SK-N-SH (cell line): ENCODE measurements at regions not wholly inside any gene's neighbourhood (a gene's known extent, or its start where the extent isn't known, plus 50 kb on each side); places are given as distances from the start of the nearest gene placed in this dataset.

Source experiments
- CTCF ChIA-PET: fragments of 300-600, 350-600 bp; formaldehyde crosslinking; extraction: SDS; loops from one replicate; lab custom pipeline; 2021; lab: Yijun Ruan, JAX
- POLR2A ChIA-PET: fragments of 350-600 bp; sonication (Branson Sonifier 250); formaldehyde crosslinking; extraction: SDS; loops from one replicate; lab custom pipeline; 2020; ENCODE audit warnings: antibody characterized with exemption, inconsistent platforms; lab: Yijun Ruan, JAX
- DNase-seq: peaks from one replicate; pipeline ENCODE4 v3.0.0; 2012
- H2AFZ ChIP-seq: fragments of 200-600 bp; sonication (generic); 2 replicates; pipeline ENCODE4 v1.8.1; 2016; ENCODE audit warnings: antibody characterized with exemption, mild to moderate bottlenecking, low read depth
- H3F3A ChIP-seq: fragments of 200-600 bp; sonication (generic); replicated peaks from 2 replicates; pipeline ENCODE3; 2016; ENCODE audit warnings: antibody characterized with exemption, mild to moderate bottlenecking; ENCODE audit not compliant: insufficient read depth
- H3K27ac ChIP-seq, 2 experiments: fragments of 200-500 bp in 1 of 2; fragments of 200-600 bp in 1 of 2; sonication (Bioruptor generic) in 1 of 2; sonication (generic), shearing (Covaris generic) in 1 of 2; 2 replicates each; pipeline versions ENCODE4 v1.5.1 to v1.6.1; 2014 to 2016; ENCODE audit warnings: low read depth in 2 of 2, inconsistent platforms in 1 of 2, low read length in 1 of 2, mild to moderate bottlenecking in 1 of 2, mixed read lengths in 1 of 2
- H3K27me3 ChIP-seq: fragments of 200-600 bp; sonication (generic), shearing (Covaris generic); 2 replicates; pipeline ENCODE4 v1.6.1; 2016; ENCODE audit warnings: mixed run types; ENCODE audit not compliant: insufficient read depth
- H3K36me3 ChIP-seq, 2 experiments: fragments of 200-500 bp in 1 of 2; fragments of 200-600 bp in 1 of 2; sonication (Bioruptor generic) in 1 of 2; sonication (generic) in 1 of 2; replicated peaks in 1 of 2; 2 replicates each; pipeline versions ENCODE3 to v1.5.1; 2014 to 2016; ENCODE audit warnings: low read length in 1 of 2, mild to moderate bottlenecking in 1 of 2; ENCODE audit not compliant: insufficient read depth in 2 of 2, control insufficient read depth in 1 of 2
- H3K4me1 ChIP-seq, 2 experiments: fragments of 200-500 bp in 1 of 2; fragments of 200-600 bp in 1 of 2; sonication (Bioruptor generic) in 1 of 2; sonication (generic), shearing (Covaris generic) in 1 of 2; 2 replicates each; pipeline versions ENCODE4 v1.5.1 to v1.6.1; 2014 to 2016; ENCODE audit warnings: low read depth in 1 of 2, low read length in 1 of 2, mixed run types in 1 of 2; ENCODE audit not compliant: insufficient read depth in 2 of 2, control insufficient read depth in 1 of 2
- H3K4me2 ChIP-seq: fragments of 200-600 bp; sonication (generic), shearing (Covaris generic); 2 replicates; pipeline ENCODE4 v1.6.1; 2017; ENCODE audit warnings: mixed run types
- H3K4me3 ChIP-seq, 2 experiments: fragments of 200-500 bp in 1 of 2; fragments of 200-600 bp in 1 of 2; sonication (Bioruptor generic) in 1 of 2; sonication (generic), shearing (Covaris generic) in 1 of 2; 2 replicates each; pipeline versions ENCODE4 v1.5.1 to v1.8.1; 2014 to 2016; ENCODE audit warnings: low read depth in 2 of 2, inconsistent platforms in 1 of 2, low read length in 1 of 2, mild to moderate bottlenecking in 1 of 2, mixed read lengths in 1 of 2, moderate library complexity in 1 of 2
- H3K79me2 ChIP-seq: fragments of 200-600 bp; sonication (generic); 2 replicates; pipeline ENCODE4 v1.8.1; 2017; ENCODE audit warnings: mild to moderate bottlenecking; ENCODE audit not compliant: insufficient read depth
- H3K9ac ChIP-seq: fragments of 200-600 bp; sonication (generic); 2 replicates; pipeline ENCODE4 v1.6.1; 2017; ENCODE audit warnings: mixed run types
- H3K9me2 ChIP-seq: fragments of 200-600 bp; sonication (generic); 2 replicates; pipeline ENCODE4 v1.6.1; 2017; ENCODE audit warnings: mixed run types
- H3K9me3 ChIP-seq: fragments of 200-600 bp; sonication (generic); 2 replicates; pipeline ENCODE4 v1.6.1; 2017; ENCODE audit warnings: mixed run types, mild to moderate bottlenecking, moderate library complexity
- H4K20me1 ChIP-seq: fragments of 200-600 bp; sonication (generic); 2 replicates; pipeline ENCODE4 v1.6.1; 2017; ENCODE audit warnings: mild to moderate bottlenecking, mixed run types; ENCODE audit not compliant: insufficient read depth
- FOSL2 ChIP-seq: IDR thresholded peaks from 2 replicates; pipeline ENCODE4 v1.4.0; 2012; ENCODE audit warnings: low read depth, mild to moderate bottlenecking, moderate library complexity, borderline replicate concordance
- FOXM1 ChIP-seq: IDR thresholded peaks from 2 replicates; pipeline ENCODE4 v1.4.0; 2012; ENCODE audit warnings: low read depth, mild to moderate bottlenecking
- GABPA ChIP-seq: IDR thresholded peaks from 2 replicates; pipeline ENCODE4 v1.4.0; 2012; ENCODE audit warnings: low read depth, mild to moderate bottlenecking
- JUND ChIP-seq: IDR thresholded peaks from 2 replicates; pipeline ENCODE4 v1.4.0; 2012
- POLR2AphosphoS5 ChIP-seq: IDR thresholded peaks from 2 replicates; pipeline ENCODE4 v1.6.1; 2012; ENCODE audit warnings: low read depth, low read length
- RAD21 ChIP-seq: IDR thresholded peaks from 2 replicates; pipeline ENCODE4 v1.6.1; 2012; ENCODE audit warnings: mild to moderate bottlenecking, low read length
- TAF1 ChIP-seq: IDR thresholded peaks from 2 replicates; pipeline ENCODE4 v1.6.1; 2012; ENCODE audit warnings: low read depth, mild to moderate bottlenecking, low read length, moderate library complexity, borderline replicate concordance
- WGBS: methylation state at CpG from one replicate; pipeline ENCODE4 v1.1.6; 2017; ENCODE audit warnings: low lambda C conversion rate; 5-methylcytosine and 5-hydroxymethylcytosine counted together
- TF ChIP-seq, protein P1 (sequence below): IDR thresholded peaks from 2 replicates; pipeline ENCODE4 v1.4.0; 2012; ENCODE audit warnings: low read depth, borderline replicate concordance
- TF ChIP-seq, protein P2 (sequence below): IDR thresholded peaks from 2 replicates; pipeline ENCODE4 v1.6.1; 2012; ENCODE audit warnings: mild to moderate bottlenecking, low read depth, low read length, moderate library complexity
- TF ChIP-seq, protein P3 (sequence below): fragments of 150-350 bp; IDR thresholded peaks from 2 replicates; pipeline ENCODE4 v1.6.1; 2017; ENCODE audit warnings: antibody characterized with exemption, low read length, low read depth, borderline replicate concordance

DNA sequence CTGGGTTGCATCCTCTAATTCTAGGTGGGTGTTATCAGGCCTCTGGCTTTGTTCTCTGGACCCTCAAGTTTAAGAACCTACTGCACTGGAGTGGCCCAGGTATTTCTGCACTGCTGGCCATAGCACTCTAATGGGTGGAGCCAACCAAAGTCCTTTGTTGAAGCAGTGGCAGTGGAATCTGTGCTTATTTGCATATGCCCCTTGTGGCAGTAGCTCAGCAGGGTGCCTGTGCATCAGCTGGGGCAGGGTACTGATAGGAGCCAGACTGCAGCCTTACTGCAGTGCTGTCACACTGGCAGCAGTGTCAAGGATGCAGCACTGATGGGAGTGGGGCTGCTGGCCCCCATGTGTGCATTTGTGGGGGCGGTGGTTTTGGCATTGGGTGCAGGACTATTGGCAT is 660.6 kb downstream of the LRRIQ3 start:
- H3K9ac ChIP-seq, result no peak overlapping the region
- H4K20me1 ChIP-seq, result no peaks in the 10 kb centered on the region
- no peaks in the 10 kb centered on the region for H3F3A ChIP-seq
- H3K9me2 ChIP-seq, result no peaks in the 10 kb centered on the region
- no peak overlapping the region for H2AFZ ChIP-seq
- H3K36me3 ChIP-seq, result no peaks in the 10 kb centered on the region
- no peak overlapping the region for H3K4me2 ChIP-seq
- no peaks in the 10 kb centered on the region for H3K9me3 ChIP-seq
- no peaks in the 10 kb centered on the region for H3K79me2 ChIP-seq
- H3K27me3 ChIP-seq, result no peaks in the 10 kb centered on the region
- H3K27ac ChIP-seq, result no peak overlapping the region
- no peak for TF ChIP-seq GABPA
- TF ChIP-seq, protein P1, sequence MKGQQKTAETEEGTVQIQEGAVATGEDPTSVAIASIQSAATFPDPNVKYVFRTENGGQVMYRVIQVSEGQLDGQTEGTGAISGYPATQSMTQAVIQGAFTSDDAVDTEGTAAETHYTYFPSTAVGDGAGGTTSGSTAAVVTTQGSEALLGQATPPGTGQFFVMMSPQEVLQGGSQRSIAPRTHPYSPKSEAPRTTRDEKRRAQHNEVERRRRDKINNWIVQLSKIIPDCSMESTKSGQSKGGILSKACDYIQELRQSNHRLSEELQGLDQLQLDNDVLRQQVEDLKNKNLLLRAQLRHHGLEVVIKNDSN, result no peak
- no peak for TF ChIP-seq FOSL2
- no peak for TF ChIP-seq RAD21
- TF ChIP-seq, protein P2, sequence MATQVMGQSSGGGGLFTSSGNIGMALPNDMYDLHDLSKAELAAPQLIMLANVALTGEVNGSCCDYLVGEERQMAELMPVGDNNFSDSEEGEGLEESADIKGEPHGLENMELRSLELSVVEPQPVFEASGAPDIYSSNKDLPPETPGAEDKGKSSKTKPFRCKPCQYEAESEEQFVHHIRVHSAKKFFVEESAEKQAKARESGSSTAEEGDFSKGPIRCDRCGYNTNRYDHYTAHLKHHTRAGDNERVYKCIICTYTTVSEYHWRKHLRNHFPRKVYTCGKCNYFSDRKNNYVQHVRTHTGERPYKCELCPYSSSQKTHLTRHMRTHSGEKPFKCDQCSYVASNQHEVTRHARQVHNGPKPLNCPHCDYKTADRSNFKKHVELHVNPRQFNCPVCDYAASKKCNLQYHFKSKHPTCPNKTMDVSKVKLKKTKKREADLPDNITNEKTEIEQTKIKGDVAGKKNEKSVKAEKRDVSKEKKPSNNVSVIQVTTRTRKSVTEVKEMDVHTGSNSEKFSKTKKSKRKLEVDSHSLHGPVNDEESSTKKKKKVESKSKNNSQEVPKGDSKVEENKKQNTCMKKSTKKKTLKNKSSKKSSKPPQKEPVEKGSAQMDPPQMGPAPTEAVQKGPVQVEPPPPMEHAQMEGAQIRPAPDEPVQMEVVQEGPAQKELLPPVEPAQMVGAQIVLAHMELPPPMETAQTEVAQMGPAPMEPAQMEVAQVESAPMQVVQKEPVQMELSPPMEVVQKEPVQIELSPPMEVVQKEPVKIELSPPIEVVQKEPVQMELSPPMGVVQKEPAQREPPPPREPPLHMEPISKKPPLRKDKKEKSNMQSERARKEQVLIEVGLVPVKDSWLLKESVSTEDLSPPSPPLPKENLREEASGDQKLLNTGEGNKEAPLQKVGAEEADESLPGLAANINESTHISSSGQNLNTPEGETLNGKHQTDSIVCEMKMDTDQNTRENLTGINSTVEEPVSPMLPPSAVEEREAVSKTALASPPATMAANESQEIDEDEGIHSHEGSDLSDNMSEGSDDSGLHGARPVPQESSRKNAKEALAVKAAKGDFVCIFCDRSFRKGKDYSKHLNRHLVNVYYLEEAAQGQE, result no peak
- no peak for TF ChIP-seq FOXM1
- TF ChIP-seq, protein P3, sequence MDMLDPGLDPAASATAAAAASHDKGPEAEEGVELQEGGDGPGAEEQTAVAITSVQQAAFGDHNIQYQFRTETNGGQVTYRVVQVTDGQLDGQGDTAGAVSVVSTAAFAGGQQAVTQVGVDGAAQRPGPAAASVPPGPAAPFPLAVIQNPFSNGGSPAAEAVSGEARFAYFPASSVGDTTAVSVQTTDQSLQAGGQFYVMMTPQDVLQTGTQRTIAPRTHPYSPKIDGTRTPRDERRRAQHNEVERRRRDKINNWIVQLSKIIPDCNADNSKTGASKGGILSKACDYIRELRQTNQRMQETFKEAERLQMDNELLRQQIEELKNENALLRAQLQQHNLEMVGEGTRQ, result no peak
- WGBS, result 25% methylated on average over 1 of the region's 1 CpG
- no peaks in the 10 kb centered on the region for H3K4me1 ChIP-seq
- peak; percentile 1 for DNase-seq
- no peak overlapping the region for H3K4me3 ChIP-seq
- ChIA-PET CTCF (interaction anchor here (0.8 kb wide), 1 partner anchor 11 kb away, joined by 3 read pairs; no protein-coding TSS in a partner anchor), POLR2A (no interaction called here)

DNA sequence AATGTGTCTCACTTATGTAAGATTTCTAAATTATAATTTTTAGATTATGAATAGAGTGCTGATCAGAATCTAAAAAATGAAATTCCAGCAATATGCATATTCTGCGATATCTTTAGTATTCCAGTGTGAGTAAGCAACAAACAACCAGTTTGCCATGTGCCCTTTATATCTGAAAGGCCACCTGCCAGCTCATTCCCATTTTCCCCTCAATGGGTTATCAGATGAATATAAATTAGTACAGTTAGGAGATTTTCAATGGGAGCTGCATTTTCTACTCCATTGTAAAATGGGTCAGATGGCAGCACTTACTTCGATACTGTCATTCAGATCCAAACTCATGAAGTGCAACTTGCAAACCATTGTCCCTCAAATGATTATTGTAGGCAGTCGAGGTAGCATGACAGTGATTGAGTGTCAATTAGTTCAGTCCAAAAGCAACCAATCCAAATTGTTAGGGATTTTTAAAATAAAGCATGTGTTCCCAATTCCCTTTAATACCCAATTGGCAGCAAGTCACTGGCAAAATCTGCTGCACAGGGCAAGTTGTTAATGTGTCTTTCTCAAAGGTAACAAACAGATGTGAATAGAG is 680.3 kb downstream of the LRRIQ3 start:
- Histone ChIP-seq H3K4me2 (no peak overlapping the region), H3K9me2 (no peaks in the 10 kb centered on the region), H2AFZ (no peak overlapping the region), H3K9me3 (no peaks in the 10 kb centered on the region), H3K4me3 (no peak overlapping the region), H4K20me1 (no peaks in the 10 kb centered on the region), H3K36me3 (no peaks in the 10 kb centered on the region), H3K79me2 (no peaks in the 10 kb centered on the region), H3F3A (no peaks in the 10 kb centered on the region), H3K9ac (no peak overlapping the region), H3K27me3 (no peaks in the 10 kb centered on the region), H3K27ac (no peak overlapping the region), H3K4me1 (no peaks in the 10 kb centered on the region)
- ChIA-PET CTCF (no interaction called here), POLR2A (no interaction called here)
- no peak for DNase-seq
- WGBS, result 34% methylated on average over 3 of the region's 3 CpGs
- no peak for TF ChIP-seq FOXM1
- TF ChIP-seq JUND, result no peak
- no peak for TF ChIP-seq POLR2AphosphoS5
- TF ChIP-seq, protein P1, result no peak
- no peak for TF ChIP-seq TAF1
